ENCODE measurements at regions not wholly inside any gene's neighbourhood (a gene's known extent, or its start where the extent isn't known, plus 50 kb on each side); places are given as distances from the start of the nearest gene placed in this dataset.

GRCh38 chr2:149872041-149872440, 284.5 kb upstream of the MMADHC start:
- H2BK5ac ChIP-seq (ENCODE audit: insufficient read length, low read length) = no peak overlapping the region
- H3K27ac ChIP-seq (ENCODE audit: insufficient read length, low read depth, low read length) = no peak overlapping the region
- H3K27ac Mint-ChIP-seq = no peak overlapping the region
- no peaks in the 10 kb centered on the region for H3K9me3 ChIP-seq (ENCODE audit: control insufficient read depth, low read depth, low read length)
- no peak overlapping the region for H3K23ac ChIP-seq (ENCODE audit: insufficient read length, low read depth, low read length)
- WGBS (ENCODE audit: extremely low coverage, insufficient read length, low lambda C conversion rate) = no CpG with 5 or more reads among the region's 2 CpGs
- H2BK120ac ChIP-seq (ENCODE audit: low read depth, low read length, poor library complexity, severe bottlenecking) = no peak overlapping the region
- H3K23me2 ChIP-seq (ENCODE audit: insufficient read length, low read depth, low read length, poor library complexity, severe bottlenecking) = no peaks in the 10 kb centered on the region
- H3K18ac ChIP-seq (ENCODE audit: insufficient read length, low read depth, low read length) = no peak overlapping the region
- H3K79me1 ChIP-seq (ENCODE audit: insufficient read depth, low read depth, low read length, poor library complexity, severe bottlenecking) = no peaks in the 10 kb centered on the region
- no peak for DNase-seq
- H3K4me1 Mint-ChIP-seq = peaks cover 4 to 6% of the 10 kb centered on the region in 2 experiments; a peak in 3 of 4 replicates
- peaks cover 2 to 3% of the 10 kb centered on the region in 2 experiments; a peak in 3 of 5 replicates for H3K9me3 Mint-ChIP-seq
- no peak overlapping the region for H3K56ac ChIP-seq (ENCODE audit: insufficient read length, low read depth, low read length)
- no peaks in the 10 kb centered on the region for H3K27me3 ChIP-seq (ENCODE audit: insufficient read depth, low read length)
- H2BK20ac ChIP-seq (ENCODE audit: low read depth, low read length, poor library complexity, severe bottlenecking) = no peak overlapping the region
- H2AFZ ChIP-seq (ENCODE audit: low read length) = no peak overlapping the region
- H2BK15ac ChIP-seq (ENCODE audit: low read depth, low read length) = no peak overlapping the region
- no peak overlapping the region for H3K4me2 ChIP-seq (ENCODE audit: insufficient read depth, insufficient read length, low read length)
- H3K14ac ChIP-seq (ENCODE audit: insufficient read depth, low read length) = no peak overlapping the region
- H3K4me1 ChIP-seq (ENCODE audit: insufficient read depth, low read length) = no peaks in the 10 kb centered on the region; the same call in 1 of the 2 replicates
- no peak overlapping the region for H4K8ac ChIP-seq (replicated peaks; ENCODE audit: insufficient read length, low read depth, low read length)
- H3K4ac ChIP-seq (ENCODE audit: low read depth, low read length) = no peak overlapping the region
- H3T11ph ChIP-seq (ENCODE audit: low read length) = no peak overlapping the region
- no peak overlapping the region for H3K4me3 Mint-ChIP-seq
- H3K9ac ChIP-seq (ENCODE audit: extremely low read depth, insufficient read length, low read length) = no peak overlapping the region
- no peak overlapping the region for H2AK5ac ChIP-seq (ENCODE audit: insufficient read length, low read length)
- no peaks in the 10 kb centered on the region for H3K36me3 Mint-ChIP-seq (ENCODE audit: insufficient read depth in 1 of 3, low read depth in 3 of 3)
- no peaks in the 10 kb centered on the region for H3K27me3 Mint-ChIP-seq (ENCODE audit: low read depth)
- no peak overlapping the region for H2BK12ac ChIP-seq (ENCODE audit: insufficient read length, low read depth, low read length)
- H4K5ac ChIP-seq (ENCODE audit: insufficient read length, low read depth, low read length) = no peak overlapping the region
- TF ChIP-seq CTCF (conservative IDR thresholded peaks at IDR 0.05) = no peak
- H3K79me2 ChIP-seq (ENCODE audit: insufficient read depth, low read length) = no peaks in the 10 kb centered on the region
- no peaks in the 10 kb centered on the region for H4K20me1 ChIP-seq (ENCODE audit: control insufficient read depth, insufficient read depth, insufficient read length)
- H4K91ac ChIP-seq (ENCODE audit: insufficient read length, low read depth, low read length) = no peak overlapping the region
